HEK293T (cell line): ENCODE measurements at regions not wholly inside any gene's neighbourhood (a gene's known extent, or its start where the extent isn't known, plus 50 kb on each side); places are given as distances from the start of the nearest gene placed in this dataset.

ENCODE experiments used
- CTCF ChIA-PET: fragments of 350-600 bp; formaldehyde crosslinking; extraction: SDS; loops from one replicate; lab custom pipeline; 2021; ENCODE audit warnings: antibody characterized with exemption, inconsistent platforms; lab: Yijun Ruan, JAX
- POLR2A ChIA-PET: fragments of 350-600 bp; formaldehyde crosslinking; extraction: SDS; loops from one replicate; lab custom pipeline; 2020; ENCODE audit warnings: antibody characterized with exemption, inconsistent platforms; lab: Yijun Ruan, JAX
- DNase-seq: peaks from one replicate; pipeline ENCODE4 v3.0.0; 2012; ENCODE audit warnings: mixed read lengths; ENCODE audit errors: extremely low spot score
- ARNT ChIP-seq: fragments of 450-650 bp; IDR thresholded peaks from 2 replicates; pipeline ENCODE4 v1.6.1; 2017; ENCODE audit warnings: mild to moderate bottlenecking
- BHLHE40 ChIP-seq: fragments of 450-650 bp; IDR thresholded peaks from 2 replicates; pipeline ENCODE4 v1.6.1; 2016; ENCODE audit warnings: mild to moderate bottlenecking, moderate library complexity, borderline replicate concordance
- CTBP1 ChIP-seq: fragments of 450-650 bp; IDR thresholded peaks from 2 replicates; pipeline ENCODE4 v1.6.1; 2016; ENCODE audit warnings: borderline replicate concordance
- ELF4 ChIP-seq: fragments of 450-650 bp; IDR thresholded peaks from 2 replicates; pipeline ENCODE4 v1.6.1; 2017; ENCODE audit warnings: antibody characterized with exemption
- FOXA1 ChIP-seq: fragments of 450-650 bp; IDR thresholded peaks from 2 replicates; pipeline ENCODE4 v1.6.1; 2016; ENCODE audit warnings: mild to moderate bottlenecking
- FOXK2 ChIP-seq: fragments of 450-650 bp; IDR thresholded peaks from 2 replicates; pipeline ENCODE4 v1.6.1; 2016; ENCODE audit warnings: mild to moderate bottlenecking
- FOXM1 ChIP-seq: fragments of 450-650 bp; IDR thresholded peaks from 2 replicates; pipeline ENCODE4 v1.6.1; 2017; ENCODE audit warnings: mild to moderate bottlenecking, borderline replicate concordance
- HDGF ChIP-seq: fragments of 450-650 bp; IDR thresholded peaks from 2 replicates; pipeline ENCODE4 v1.6.1; 2017; ENCODE audit warnings: antibody characterized with exemption, borderline replicate concordance
- L3MBTL2 ChIP-seq: fragments of 450-650 bp; conservative IDR thresholded peaks from 2 replicates; pipeline ENCODE4 v1.6.1; 2016; ENCODE audit warnings: mild to moderate bottlenecking
- LEF1 ChIP-seq: fragments of 450-650 bp; IDR thresholded peaks from 2 replicates; pipeline ENCODE4 v1.6.1; 2017; ENCODE audit warnings: mild to moderate bottlenecking, borderline replicate concordance
- NFRKB ChIP-seq: fragments of 450-650 bp; IDR thresholded peaks from 2 replicates; pipeline ENCODE4 v1.6.1; 2016; ENCODE audit warnings: mild to moderate bottlenecking, moderate library complexity
- PKNOX1 ChIP-seq: fragments of 450-650 bp; IDR thresholded peaks from 2 replicates; pipeline ENCODE4 v1.6.1; 2016
- SP1 ChIP-seq: fragments of 450-650 bp; IDR thresholded peaks from 2 replicates; pipeline ENCODE4 v1.6.1; 2017
- SUZ12 ChIP-seq: fragments of 450-650 bp; IDR thresholded peaks from 2 replicates; pipeline ENCODE4 v1.6.1; 2016; ENCODE audit warnings: mild to moderate bottlenecking
- TARDBP ChIP-seq: fragments of 450-650 bp; IDR thresholded peaks from 2 replicates; pipeline ENCODE4 v1.6.1; 2016
- ZNF384 ChIP-seq: fragments of 450-650 bp; IDR thresholded peaks from 2 replicates; pipeline ENCODE4 v1.6.1; 2016

- POLR2A ChIA-PET, result no interaction called here
- DNase-seq, result no peak
- TF ChIP-seq ZNF384, result no peak
- no peak for TF ChIP-seq PKNOX1
- no peak for TF ChIP-seq L3MBTL2
- TF ChIP-seq FOXA1, result no peak
- no peak for TF ChIP-seq CTBP1
- no peak for TF ChIP-seq ELF4
- no peak for TF ChIP-seq ARNT
- no peak for TF ChIP-seq LEF1
- no peak for TF ChIP-seq FOXM1
- TF ChIP-seq HDGF, result no peak
- TF ChIP-seq TARDBP, result no peak
- no peak for TF ChIP-seq SP1
- TF ChIP-seq SUZ12, result no peak
- TF ChIP-seq NFRKB, result no peak
- TF ChIP-seq FOXK2, result no peak
- CTCF ChIA-PET, result no interaction called here
Observed at GRCh38 chrX:40184968-40185367, 87.2 kb upstream of the BCOR start.

DNA sequence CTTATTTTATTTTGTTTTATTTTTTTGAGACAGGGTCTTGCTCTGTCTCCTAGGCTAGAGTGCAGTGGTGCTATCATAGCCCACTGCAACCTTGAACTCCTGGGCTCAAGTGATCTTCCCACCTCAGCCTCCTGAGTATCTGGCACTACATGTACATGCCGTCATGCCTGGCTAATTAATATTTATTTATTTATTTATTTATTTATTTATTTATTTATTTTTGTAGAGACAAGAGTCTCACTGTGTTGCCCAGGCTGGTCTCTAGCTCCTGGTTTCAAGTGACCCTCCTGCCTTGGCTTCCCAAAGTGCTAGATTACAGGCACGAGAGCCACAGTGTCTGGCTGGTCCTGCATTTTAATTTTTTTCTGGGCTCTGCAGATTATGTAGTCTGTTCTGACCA lies 84.9 kb upstream of the BCOR start:
- DNase-seq, result no peak
- no peak for TF ChIP-seq FOXK2
- ChIA-PET POLR2A (no interaction called here), CTCF (no interaction called here)

- ChIA-PET CTCF (no interaction called here), POLR2A (no interaction called here)
- no peak for TF ChIP-seq SUZ12
- TF ChIP-seq SP1, result no peak
- TF ChIP-seq ELF4, result no peak
- no peak for TF ChIP-seq LEF1
- no peak for TF ChIP-seq NFRKB
- TF ChIP-seq ZNF384, result no peak
- TF ChIP-seq BHLHE40, result no peak
- no peak for TF ChIP-seq ARNT
- no peak for TF ChIP-seq FOXA1
- TF ChIP-seq L3MBTL2, result no peak
- no peak for TF ChIP-seq FOXK2
- TF ChIP-seq FOXM1, result no peak
- no peak for TF ChIP-seq TARDBP
- TF ChIP-seq HDGF, result no peak
- TF ChIP-seq PKNOX1, result no peak
- TF ChIP-seq CTBP1, result no peak
- no peak for DNase-seq
Observed at GRCh38 chrX:40182095-40182494, 84.3 kb upstream of the BCOR start.

DNA sequence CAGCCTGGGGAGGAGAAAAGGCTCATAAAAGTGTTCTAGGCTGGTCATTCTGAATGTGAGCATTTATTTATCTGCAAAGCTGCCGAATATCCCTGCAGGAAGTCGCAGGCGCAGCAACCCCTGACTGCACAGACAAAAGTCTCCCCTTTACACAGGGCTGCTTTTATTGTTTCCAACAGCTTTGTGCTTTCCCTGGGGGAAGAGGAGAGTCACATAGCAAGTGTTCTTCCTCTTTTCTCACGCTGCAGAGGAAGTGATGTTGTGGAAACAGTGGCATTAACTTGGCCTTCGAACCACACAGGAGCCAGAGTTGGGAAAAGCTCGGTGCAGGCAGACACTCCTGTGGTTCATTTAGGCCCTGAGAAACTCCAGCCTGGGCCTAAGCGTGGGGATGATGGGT lies 81.5 kb upstream of the BCOR start:
- POLR2A ChIA-PET, result no interaction called here
- CTCF ChIA-PET, result no interaction called here

GRCh38 chrX:40177942-40178715 lies 80.4 kb upstream of the BCOR start:
- ChIA-PET CTCF (no interaction called here), POLR2A (interaction anchor here (1.2 to 2.2 kb wide), 4 partner anchors 10 to 362 kb away, joined by 3 to 10 read pairs (median 6); no protein-coding TSS in a partner anchor)
- TF ChIP-seq ELF4, result no peak
- no peak for TF ChIP-seq SP1
- TF ChIP-seq CTBP1, result no peak
- no peak for TF ChIP-seq ZNF384
- no peak for TF ChIP-seq L3MBTL2
- TF ChIP-seq LEF1, result no peak
- TF ChIP-seq FOXM1, result no peak
- TF ChIP-seq TARDBP, result no peak
- no peak for TF ChIP-seq SUZ12
- no peak for TF ChIP-seq PKNOX1
- no peak for TF ChIP-seq FOXK2
- TF ChIP-seq NFRKB, result no peak
- TF ChIP-seq ARNT, result no peak
- TF ChIP-seq HDGF, result no peak
- no peak for TF ChIP-seq FOXA1
- no peak for TF ChIP-seq BHLHE40
- DNase-seq, result no peak

More for the DNA sequence above, 81.5 kb upstream of the BCOR start:
- no peak for TF ChIP-seq SP1
- TF ChIP-seq ELF4, result no peak
- TF ChIP-seq NFRKB, result no peak
- no peak for TF ChIP-seq FOXM1
- no peak for TF ChIP-seq L3MBTL2
- TF ChIP-seq ARNT, result no peak
- no peak for TF ChIP-seq FOXA1
- no peak for TF ChIP-seq BHLHE40
- no peak for TF ChIP-seq PKNOX1
- TF ChIP-seq FOXK2, result no peak
- TF ChIP-seq TARDBP, result no peak
- TF ChIP-seq ZNF384, result no peak
- no peak for DNase-seq
